Superior temporal gyrus (tissue), 1 donor: ENCODE measurements at regions not wholly inside any gene's neighbourhood (a gene's known extent, or its start where the extent isn't known, plus 50 kb on each side); places are given as distances from the start of the nearest gene placed in this dataset.

Source experiments
- DNase-seq: peaks from one replicate; pipeline ENCODE4 v3.0.0-alpha.2; 2016; ENCODE audit errors: extremely low spot score

DNA sequence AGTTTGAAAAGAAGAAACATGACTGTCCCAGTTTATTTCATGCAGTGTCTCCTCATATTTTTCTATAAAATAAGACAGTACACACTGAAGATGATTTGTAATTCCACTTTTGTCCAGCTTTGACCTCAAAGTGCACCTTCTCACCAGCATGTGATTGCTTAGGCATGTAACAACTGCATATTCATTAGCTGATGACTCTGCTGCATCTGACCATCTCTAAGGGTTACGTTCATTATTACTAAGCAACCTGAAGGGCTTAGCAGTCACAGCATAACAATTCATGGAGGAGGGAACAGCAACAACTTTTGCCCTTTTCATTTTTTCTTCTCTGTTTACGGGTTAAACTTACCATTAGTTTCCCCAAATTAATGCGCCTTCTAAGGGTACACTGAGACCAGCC lies 330.6 kb upstream of the PIK3C3 start:
- DNase-seq = no peak

DNA sequence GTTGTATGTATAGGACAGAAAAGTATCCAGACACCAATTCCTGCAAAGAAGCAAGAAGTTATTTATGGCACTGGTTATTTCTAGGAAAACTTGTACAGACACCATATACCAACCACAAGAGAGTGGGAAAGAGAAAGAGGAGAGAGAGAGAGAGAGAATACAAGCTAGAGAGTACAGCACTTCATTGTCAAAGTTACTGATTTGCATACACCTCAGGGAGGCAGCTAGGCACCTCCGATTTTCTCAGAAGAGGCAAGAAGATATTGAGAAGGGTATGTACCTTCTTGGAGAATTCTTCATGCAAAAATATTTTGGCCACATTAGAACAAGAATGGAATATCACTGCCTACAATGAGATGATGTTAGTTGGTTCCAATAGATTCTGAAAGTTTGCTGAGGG lies 333.9 kb upstream of the PIK3C3 start:
- DNase-seq = no peak

DNA sequence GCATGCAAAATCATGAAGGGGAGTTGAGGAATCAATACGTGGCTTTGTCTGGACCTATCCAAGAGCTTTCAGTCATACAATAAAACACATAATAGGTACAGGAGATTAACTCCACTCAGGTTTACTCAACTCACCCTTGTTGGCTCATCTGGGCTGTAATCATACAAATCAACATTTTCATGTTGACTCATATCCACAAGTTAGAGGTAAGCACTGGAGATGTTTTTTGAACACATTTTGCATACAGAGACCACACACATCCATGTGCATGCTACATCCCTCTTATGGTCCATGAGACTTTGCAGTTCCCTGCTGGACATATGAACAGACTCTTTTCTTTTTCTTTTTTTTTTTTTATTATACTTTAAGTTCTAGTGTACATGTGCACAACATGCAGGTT lies 336.9 kb upstream of the PIK3C3 start:
- DNase-seq = no peak

DNA sequence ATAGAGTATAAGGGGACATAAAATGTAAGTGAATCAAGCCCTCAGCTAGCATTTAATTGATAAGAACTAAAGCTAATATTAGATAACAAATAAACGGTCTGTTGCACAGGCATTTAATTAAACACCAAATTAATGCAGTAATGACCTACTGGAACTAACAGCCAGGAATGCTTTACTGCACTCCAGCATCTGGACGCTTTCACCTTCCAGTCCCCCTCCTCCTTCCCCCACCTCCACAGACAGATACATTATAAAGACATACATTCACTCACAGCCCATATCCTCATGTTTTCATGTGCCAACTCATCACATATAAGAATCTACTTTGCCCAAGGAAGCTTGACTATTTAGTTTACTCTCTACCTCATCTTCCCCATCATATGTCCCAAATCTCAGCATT lies 337.4 kb upstream of the PIK3C3 start:
- DNase-seq = no peak

DNA sequence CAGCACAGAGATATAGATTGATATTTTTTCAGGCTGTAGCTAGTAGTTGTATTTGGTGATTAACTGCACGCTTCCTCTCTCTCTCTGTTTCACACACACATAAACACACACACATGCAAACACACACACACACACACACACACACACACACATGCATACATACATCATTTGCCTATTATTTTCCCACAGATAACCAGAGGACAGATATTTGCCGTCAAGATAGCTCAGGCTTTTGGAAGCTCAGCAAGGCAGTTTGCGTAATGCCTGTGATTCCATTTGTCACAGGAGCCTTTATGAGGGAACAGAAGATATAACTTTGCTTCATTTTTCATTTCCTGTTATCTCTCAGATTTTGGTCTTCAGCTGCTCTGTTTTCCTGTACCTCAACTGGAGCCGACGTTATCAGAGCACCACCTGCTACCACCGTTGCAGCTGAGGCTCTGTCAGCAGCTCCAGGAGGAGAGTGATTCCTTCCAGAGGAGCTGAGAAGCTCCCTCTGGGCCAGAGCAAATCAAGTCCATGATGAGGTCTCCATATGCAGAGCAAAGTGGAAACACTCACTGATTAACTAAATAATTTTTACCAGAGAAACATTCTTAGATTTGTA lies 341.9 kb upstream of the PIK3C3 start:
- DNase-seq = no peak

DNA sequence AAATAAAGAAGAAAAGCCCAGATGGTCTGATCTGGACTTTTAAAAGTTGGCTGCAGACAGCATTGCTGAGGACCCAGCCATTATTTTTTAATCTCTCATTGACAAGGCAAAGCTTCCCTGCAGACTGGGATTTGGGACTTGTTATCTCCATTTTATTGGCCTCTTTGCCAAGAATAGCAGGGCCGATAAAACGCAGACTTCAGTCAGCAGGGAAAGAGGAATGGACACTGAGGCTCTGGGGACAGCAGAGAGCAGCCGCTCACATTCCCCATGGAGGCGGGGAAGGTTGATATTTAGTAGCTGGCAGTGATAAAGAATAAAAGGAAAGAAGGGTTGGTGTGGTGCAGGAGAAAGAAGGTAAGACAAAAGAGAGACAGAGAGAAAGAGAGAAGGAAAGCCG lies 350.1 kb upstream of the PIK3C3 start:
- no peak for DNase-seq

DNA sequence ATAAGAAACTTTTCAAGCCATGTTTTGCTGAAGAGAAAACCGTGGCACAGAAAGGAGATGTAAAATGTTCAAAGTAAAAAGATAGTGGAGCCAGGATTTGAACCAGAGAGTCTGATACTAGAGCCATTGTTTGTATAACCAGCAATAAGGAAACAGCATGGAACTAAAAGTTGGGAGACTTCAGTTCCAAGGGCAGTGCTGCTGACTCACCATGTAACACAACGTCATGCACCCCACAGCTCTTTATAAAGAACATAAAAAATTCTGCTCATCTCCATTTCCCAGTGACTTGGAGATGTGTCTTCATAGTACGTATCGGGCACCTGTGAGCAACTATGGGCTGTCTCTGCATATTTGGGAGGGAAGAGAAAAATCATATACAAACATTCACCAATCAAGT lies 353.0 kb upstream of the PIK3C3 start:
- DNase-seq = no peak

DNA sequence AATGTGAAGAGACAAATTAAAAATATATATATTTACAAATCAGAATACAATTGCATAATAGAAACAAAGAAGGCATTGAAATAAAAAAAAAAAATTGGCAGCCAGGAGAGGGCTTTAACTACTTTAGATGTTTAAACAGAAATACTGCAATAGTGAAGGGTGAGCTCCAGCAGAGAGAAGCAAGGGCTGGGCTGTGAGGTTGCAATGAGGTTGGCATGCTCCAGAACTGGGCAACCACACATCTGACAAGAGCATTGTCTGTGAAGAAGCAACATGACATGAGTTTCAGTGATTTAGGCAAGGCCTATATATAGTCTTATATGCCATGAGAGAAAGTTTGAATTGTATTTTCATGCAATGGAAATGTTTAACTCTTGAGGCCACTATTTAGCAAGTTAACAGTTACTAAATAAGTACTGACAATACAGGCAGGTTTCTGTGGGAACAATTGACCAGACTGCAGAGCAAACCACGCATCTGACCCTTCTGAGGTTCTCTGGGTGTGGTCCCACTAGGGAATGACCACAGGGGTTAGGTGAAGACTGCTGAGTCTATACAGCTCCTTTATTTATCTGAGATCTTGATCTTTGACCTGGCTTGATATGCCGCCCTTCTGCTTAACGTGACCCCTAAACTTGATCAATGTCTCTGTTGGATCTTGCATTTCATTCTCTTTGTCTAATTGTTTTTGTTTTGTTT lies 354.2 kb upstream of the PIK3C3 start:
- DNase-seq = no peak

DNA sequence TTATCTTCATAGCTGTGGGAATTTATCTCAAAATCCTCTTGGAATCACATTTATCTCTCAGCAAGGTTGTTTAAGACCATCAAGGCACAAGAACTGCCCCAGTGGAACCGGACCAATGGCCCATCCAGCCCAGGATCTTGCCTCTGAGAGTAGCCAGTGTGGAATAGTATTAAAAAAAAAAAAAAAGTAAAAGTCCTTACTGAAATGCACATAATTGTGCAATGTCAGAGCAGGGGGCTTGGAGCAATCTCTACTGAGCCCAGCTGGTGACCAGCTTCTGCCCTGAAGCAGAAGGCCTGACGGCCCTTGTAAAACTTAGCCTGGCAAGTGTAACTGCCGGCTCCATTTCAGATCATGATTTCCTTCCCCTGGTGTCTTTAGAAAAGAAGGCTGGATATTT lies 355.6 kb upstream of the PIK3C3 start:
- no peak for DNase-seq

DNA sequence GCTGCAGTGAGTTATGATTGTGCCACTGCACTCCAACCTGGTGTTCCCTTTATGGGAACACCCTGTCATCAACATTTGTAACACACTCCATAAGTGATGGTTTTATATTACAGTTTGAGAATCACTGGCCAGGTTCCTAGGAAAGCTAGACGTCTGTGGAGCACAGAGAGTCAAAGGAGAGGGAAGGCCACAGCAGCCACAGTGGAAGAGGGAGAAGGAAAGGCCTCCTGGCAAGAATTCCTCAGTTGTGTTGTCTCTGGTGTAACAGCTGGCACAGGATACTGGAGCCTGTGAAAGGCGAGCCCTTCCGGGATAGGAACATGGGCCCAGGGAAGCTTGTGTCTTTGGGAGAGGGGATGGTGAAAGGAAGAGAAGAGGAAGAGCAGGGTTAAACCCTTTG lies 360.5 kb upstream of the PIK3C3 start:
- no peak for DNase-seq

DNA sequence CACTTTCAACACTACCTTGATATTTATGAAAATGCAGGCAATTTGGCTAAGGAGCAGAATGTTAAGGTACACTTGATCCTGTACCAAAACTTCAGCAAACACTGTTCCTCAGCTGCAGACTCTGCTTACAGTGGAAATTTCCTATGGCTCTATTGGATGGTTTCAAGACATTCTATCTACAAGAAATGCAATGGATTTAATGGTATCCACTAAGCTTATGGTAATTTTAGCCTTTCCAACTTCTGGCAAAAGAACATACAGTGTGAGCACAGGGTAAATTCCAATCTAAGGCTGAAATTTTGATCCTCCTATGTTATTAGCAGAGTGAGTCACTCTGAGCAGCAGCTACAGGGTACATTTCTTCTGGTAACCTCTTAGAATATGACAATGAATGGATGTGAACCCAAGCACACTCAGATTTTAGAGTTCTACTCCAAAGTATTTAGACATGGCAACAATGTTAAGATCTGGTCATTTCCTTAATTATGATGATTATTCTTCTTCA lies 361.8 kb upstream of the PIK3C3 start:
- no peak for DNase-seq

DNA sequence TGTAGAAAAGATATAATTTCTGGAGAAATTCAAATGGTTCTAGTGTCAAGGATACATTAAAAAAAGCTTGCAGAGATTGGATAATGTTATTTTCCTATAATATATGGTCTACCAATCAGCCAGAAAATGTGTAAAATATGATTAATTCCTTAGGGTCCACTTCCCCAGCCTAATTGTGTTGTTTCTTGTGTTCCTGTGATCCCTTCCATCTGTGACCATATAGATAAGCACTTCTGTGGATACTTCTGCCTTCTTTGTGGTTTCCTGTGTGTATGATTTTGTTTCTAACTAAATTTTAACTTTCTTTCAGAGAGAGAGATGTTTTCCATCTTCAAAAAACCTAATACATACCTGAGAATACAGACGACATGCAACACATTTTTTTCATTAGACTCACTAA lies 367.1 kb upstream of the PIK3C3 start:
- no peak for DNase-seq

DNA sequence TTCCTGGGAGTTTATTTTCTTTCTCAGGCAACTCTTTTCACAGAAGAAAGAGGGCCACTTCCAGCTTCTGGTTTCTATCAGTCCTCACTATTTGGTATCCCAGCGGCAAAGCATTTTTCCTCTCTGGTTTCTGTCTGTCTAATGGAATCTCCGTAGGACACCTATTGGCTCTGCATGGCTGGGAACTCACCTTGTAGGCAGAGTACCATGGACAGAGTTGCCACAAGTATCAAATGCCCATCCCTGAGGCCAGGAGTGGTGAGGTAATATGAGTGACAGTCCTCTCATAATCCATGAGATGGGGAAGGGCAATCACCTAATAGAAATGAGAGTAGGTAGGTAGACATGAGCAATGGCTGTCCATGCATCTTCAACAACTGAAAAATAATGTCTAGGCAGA lies 369.5 kb upstream of the PIK3C3 start:
- no peak for DNase-seq

DNA sequence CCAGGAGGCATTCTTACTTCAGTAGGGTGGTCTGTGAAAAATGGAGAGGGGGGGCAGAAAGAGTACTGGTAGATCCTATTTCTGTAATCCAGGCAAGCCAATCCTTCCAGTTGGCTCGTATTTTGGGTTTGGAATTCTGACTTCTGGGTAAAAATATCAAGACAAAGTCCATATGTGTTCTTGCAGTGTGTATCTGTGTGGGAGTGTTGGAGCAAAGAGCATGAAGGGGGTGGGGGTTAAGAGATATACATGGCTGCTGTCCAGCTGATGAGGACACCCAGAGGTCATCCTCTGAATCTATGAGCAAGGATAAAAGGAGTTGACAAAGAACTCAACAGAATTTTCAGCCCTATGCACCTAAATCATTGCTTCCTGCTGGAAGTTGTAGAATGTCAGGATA lies 375.8 kb upstream of the PIK3C3 start:
- DNase-seq = no peak

DNA sequence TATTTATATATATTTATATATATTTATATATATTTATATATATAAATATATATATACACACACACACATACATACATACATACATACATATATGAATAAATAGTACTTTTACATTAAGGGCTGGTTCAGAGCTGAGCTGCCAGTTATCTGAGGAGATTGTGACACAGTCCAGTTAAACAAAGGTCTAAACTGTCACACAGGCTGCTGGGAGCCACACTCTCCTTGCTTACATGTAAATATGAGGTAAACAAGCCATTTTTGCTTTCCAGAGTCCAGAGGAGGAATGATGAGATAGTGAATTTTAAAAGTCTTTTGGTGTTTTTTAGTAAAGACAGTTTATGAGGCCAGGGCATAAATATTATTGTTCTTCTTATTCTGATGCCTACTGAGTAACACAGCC lies 377.5 kb upstream of the PIK3C3 start:
- DNase-seq = no peak

DNA sequence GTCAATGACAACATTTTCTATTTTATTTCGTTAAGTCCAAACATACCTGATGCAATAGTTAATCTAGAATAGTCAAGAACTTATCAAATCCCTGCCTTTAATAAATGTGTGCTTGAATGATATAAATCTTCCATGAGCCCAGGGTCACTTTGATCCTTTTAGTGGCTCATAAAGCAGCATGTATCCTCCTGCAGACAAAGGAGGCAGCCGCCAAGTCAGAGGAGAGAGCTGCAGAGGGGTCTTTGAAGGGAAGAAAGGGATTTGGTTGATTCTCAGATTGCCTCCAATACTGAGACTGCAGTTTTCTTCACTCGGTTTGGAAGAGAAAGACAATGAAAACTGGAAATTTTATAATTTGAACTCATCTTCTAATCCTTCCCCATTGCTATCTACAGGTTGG lies 378.4 kb upstream of the PIK3C3 start:
- DNase-seq = no peak

DNA sequence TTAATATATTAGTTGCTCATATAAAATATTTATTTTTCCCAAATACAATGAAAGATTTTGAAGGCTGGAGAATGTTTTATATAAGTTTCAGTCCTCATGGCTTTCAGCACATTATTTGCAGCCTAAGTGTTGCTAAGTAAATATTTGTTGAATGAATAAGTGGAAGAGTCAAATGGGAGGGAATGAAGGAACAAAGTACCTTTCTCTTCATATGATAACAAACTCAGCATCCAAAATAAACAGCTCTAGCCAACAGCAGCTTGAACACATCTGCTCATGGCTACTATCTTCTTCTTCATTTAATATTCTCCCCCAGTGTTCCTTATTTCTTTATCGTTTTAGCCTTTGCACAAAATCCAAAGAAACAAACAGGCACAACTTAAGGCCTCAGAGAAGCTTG lies 385.2 kb upstream of the PIK3C3 start:
- DNase-seq = no peak

DNA sequence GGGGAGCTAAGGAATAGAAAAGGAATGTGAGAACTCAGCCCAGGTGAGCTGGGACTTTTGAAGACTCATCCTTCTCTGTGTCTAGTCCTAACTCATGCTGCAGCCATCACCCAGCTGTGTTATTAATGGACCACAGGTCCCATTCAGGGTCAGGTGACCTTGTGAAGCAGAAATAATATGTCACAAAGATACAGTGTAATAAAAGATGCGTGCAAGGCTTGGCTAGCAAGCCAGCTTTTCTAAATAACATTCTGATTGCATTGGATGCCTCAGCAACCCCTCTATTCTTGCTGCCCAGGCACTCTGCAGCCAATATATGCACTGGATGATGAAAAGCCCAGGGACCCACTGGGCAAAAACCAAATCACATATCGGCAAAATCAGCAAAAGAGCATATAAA lies 393.1 kb upstream of the PIK3C3 start:
- DNase-seq = no peak

DNA sequence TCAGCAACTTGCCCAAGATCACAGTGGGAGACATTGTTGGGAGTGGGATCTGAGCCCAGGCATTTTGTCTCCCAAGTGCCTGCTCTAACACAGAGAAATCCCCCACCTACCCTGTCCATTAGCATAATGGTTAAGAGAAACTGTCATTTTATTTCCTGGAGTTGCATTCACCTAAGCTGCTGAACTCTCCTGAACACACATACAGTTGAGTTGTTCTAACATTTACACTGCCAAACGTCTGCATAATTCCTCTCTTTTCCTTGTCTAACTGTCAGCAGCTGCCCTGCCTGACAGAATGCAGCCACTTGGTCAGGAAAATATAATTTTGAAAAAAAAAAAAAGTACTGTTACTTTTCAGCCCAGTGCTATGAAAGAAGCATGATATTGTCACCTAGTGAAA lies 396.3 kb upstream of the PIK3C3 start:
- DNase-seq = no peak

DNA sequence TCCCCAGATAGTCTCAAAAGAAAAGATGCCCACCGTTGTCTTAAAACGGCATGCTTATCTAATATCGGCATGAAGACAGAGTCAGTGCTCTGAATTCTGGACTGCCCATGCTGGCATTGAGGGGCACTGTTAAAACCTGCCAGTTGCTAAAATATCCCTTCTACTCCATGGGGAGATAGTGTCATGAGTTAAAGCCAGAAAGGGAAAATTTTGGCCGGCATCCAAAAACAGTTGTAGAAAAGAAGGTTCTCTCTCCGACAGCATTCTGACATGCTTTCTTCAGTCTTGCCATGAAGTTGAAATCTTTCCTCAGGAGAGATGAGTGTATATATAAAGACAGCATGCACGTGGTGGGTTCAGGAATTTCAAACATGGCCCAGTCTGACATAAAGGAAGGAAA lies 401.3 kb upstream of the PIK3C3 start:
- DNase-seq = no peak

DNA sequence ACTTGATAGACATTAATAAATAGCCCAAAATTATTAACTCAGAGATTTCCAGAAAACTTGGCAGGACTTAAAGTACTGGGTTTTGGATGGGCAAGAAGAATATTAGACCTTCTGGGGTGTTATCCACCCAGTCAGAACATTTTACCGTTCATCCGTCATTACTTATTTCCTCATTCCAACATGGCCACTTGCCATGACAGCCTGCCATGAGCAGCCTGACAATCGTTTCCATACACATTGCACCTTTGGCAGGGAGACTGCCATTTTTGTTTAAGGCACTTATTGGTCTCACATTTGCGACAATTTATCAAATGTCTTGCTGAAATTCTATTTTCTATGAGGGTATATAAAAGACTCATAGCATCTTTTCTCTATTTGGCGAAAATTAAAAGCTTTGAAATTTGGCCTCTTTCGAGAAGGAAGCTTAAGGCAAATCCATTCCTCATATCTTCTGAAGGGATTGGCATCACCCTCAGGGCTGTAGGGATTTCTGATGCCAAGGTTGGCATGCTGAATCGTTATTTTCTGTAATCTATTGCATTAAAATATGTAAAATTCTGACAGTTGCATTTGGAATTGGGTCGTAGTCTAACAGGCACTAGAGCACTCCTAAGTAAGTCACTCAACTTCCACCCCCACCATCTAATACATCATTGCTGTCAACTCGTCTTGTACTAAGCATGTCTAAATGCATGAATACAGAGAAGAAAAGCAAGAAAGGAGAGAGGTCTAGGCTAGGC lies 406.3 kb upstream of the PIK3C3 start:
- no peak for DNase-seq

DNA sequence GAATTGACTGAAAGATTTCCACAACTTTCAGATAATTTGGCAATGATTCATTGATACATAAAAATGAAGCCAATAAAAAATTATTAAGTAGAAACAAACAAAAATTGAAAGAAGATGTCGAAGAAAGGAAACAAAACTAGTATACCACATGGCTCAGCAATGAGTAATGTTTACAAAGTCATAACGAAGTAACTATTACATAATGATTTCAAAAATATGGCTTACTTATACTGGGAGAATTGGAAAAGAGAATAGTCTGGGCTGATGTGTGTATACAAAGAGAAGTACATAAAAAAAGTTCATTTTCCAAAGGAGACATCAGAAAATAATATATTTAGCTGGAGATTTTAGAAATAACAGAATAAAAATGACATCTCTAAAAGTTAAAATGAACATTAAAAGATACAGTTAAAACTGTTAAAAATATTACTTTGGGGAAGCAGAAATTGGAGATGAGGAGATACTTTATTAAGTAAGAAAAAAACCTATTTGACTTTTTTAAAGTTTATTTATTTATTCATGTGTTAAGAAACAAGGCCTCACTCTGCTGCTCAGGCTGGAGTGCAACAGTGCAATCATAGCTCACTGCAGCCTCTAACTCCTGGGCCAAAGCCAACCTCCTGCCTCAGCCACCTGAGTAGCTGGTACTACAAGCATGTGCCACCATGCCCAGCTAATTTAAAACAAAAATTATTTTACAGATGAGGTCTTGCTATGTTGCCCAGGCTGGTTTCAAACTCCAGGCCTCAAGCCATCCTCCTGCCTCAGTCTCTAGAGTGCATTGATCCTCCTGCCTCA lies 409.7 kb upstream of the PIK3C3 start:
- DNase-seq = no peak
